NB4 (cell line): ENCODE measurements at regions not wholly inside any gene's neighbourhood (a gene's known extent, or its start where the extent isn't known, plus 50 kb on each side); places are given as distances from the start of the nearest gene placed in this dataset.

ENCODE experiments used
- CTCF ChIP-seq: IDR thresholded peaks from one replicate; pipeline ENCODE4 v1.5.1; 2012; ENCODE audit warnings: low read depth, low read length
- TF ChIP-seq, protein P1 (sequence below): IDR thresholded peaks from 2 replicates; pipeline ENCODE4 v1.6.1; 2011; ENCODE audit warnings: low read depth, low read length

GRCh38 chr6:22632581-22633145 lies 63.3 kb downstream of the HDGFL1 start:
- TF ChIP-seq CTCF, result no peak
- TF ChIP-seq, protein P1, sequence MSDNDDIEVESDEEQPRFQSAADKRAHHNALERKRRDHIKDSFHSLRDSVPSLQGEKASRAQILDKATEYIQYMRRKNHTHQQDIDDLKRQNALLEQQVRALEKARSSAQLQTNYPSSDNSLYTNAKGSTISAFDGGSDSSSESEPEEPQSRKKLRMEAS, result no peak
